ENCODE measurements at regions not wholly inside any gene's neighbourhood (a gene's known extent, or its start where the extent isn't known, plus 50 kb on each side); places are given as distances from the start of the nearest gene placed in this dataset.

DNA sequence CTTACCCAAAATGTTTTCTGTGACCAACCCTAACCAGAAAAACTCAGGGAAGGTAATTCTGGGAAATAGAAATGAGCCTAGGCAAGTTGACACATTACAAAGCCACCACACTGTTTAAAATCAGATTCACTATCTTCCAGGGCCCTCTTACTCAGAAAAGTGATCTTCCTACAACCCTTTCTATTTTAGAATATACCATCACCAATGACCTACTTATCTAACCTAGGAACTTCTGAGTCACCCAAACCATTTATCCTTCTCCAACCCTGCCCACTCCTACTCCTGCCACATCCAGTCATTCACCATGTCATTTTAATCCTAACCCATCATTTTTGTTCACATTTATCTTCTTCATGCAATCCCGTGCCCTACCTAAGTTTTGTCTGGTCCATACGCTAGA lies 89.9 kb downstream of the FTHL17 start:
- intact Hi-C loops (cut with DNase I, micrococcal nuclease) = no loop called here
- Mint-ChIP-seq H3K27ac (no peak overlapping the region), H3K9me3 (no peaks in the 10 kb centered on the region), H3K4me1 (ENCODE audit: low read depth) (no peaks in the 10 kb centered on the region), H3K27me3 (no peaks in the 10 kb centered on the region), H3K4me3 (no peak overlapping the region), H3K36me3 (ENCODE audit: low read depth) (no peaks in the 10 kb centered on the region)
- H3K9me3 ChIP-seq (ENCODE audit: control insufficient read depth in 1 of 2, insufficient read depth in 1 of 2, low read length in 2 of 2) = no peaks in the 10 kb centered on the region
- TF ChIP-seq, protein P1, sequence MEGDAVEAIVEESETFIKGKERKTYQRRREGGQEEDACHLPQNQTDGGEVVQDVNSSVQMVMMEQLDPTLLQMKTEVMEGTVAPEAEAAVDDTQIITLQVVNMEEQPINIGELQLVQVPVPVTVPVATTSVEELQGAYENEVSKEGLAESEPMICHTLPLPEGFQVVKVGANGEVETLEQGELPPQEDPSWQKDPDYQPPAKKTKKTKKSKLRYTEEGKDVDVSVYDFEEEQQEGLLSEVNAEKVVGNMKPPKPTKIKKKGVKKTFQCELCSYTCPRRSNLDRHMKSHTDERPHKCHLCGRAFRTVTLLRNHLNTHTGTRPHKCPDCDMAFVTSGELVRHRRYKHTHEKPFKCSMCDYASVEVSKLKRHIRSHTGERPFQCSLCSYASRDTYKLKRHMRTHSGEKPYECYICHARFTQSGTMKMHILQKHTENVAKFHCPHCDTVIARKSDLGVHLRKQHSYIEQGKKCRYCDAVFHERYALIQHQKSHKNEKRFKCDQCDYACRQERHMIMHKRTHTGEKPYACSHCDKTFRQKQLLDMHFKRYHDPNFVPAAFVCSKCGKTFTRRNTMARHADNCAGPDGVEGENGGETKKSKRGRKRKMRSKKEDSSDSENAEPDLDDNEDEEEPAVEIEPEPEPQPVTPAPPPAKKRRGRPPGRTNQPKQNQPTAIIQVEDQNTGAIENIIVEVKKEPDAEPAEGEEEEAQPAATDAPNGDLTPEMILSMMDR (IDR thresholded peaks at IDR 0.05) = no peak
- no peaks in the 10 kb centered on the region for H3K27me3 ChIP-seq (ENCODE audit: control insufficient read depth in 1 of 2, insufficient read depth in 2 of 2, low read length in 2 of 2)
- CTCF ChIA-PET = no interaction called here
- H3K27ac ChIP-seq (ENCODE audit: low read depth in 1 of 2, low read length in 2 of 2) = no peak overlapping the region
- no peak for DNase-seq
- no peak overlapping the region for H3K4me3 ChIP-seq (ENCODE audit: low read length)
- H3K4me1 ChIP-seq (ENCODE audit: insufficient read depth, low read length) = no peaks in the 10 kb centered on the region
- no peaks in the 10 kb centered on the region for H3K36me3 ChIP-seq (ENCODE audit: insufficient read depth, low read length)
- POLR2A ChIA-PET = no interaction called here
- no peak for ATAC-seq (ENCODE audit: poor library complexity)

DNA sequence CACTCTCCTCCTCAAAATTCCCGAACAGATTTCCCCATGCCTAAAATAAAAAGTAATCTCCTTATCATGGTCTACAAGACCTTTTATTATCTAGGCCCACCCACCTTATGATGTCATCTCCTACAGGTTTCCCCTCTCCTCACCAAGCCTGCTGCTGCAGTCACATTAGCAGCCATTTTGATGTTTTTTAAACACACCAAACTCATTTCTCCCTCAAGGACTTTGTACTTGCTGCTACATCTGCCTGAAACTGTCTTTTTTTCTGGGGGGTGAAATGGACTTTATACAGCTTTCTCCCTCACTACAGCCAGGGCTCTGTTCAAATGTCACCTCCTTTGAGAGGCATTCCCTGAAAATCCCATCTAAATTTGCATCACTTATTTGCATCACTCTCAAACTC lies 90.2 kb upstream of the TAB3 start:
- Mint-ChIP-seq H3K36me3 (ENCODE audit: low read depth) (no peaks in the 10 kb centered on the region), H3K4me1 (ENCODE audit: low read depth) (peaks cover 3% of the 10 kb centered on the region), H3K9me3 (no peaks in the 10 kb centered on the region), H3K27ac (no peak overlapping the region), H3K4me3 (no peak overlapping the region), H3K27me3 (no peaks in the 10 kb centered on the region)
- no peak overlapping the region for H3K4me3 ChIP-seq (ENCODE audit: low read length)
- no peaks in the 10 kb centered on the region for H3K4me1 ChIP-seq (ENCODE audit: insufficient read depth, low read length)
- TF ChIP-seq, protein P1 (IDR thresholded peaks at IDR 0.05) = no peak
- H3K9me3 ChIP-seq (ENCODE audit: control insufficient read depth in 1 of 2, insufficient read depth in 1 of 2, low read length in 2 of 2) = no peaks in the 10 kb centered on the region
- DNase-seq = no peak
- H3K36me3 ChIP-seq (ENCODE audit: insufficient read depth, low read length) = no peaks in the 10 kb centered on the region
- no peak overlapping the region for H3K27ac ChIP-seq (ENCODE audit: low read depth in 1 of 2, low read length in 2 of 2)
- CTCF ChIA-PET = interaction anchor here (0.6 kb wide), 1 partner anchor 15 kb away, joined by 3 read pairs; no protein-coding TSS in a partner anchor
- intact Hi-C loops (cut with DNase I, micrococcal nuclease) = no loop called here
- no peaks in the 10 kb centered on the region for H3K27me3 ChIP-seq (ENCODE audit: control insufficient read depth in 1 of 2, insufficient read depth in 2 of 2, low read length in 2 of 2)
- ATAC-seq (ENCODE audit: poor library complexity) = no peak
- POLR2A ChIA-PET = no interaction called here

DNA sequence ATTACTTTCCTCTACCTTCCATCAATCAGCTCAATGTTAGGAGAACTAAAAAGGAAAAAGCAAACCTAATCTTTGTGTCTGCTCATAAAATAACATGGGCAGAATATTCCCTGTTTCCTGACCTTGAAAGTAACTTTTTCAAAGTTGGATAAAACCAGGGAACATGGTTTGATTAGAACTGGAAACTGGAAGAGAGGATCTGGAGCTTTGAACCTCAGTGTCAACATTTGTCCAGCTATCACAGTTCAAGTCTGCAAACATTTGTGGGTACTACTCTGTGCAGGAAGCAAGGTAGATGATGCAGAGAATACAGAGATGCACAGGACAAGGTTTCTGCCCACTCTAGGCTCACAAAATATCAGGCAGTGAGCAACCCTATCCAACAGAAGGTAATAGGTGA lies 86.4 kb upstream of the TAB3 start:
- ChIA-PET CTCF (no interaction called here), POLR2A (no interaction called here)
- H3K9me3 ChIP-seq (ENCODE audit: control insufficient read depth in 1 of 2, insufficient read depth in 1 of 2, low read length in 2 of 2) = no peaks in the 10 kb centered on the region
- no peak overlapping the region for H3K4me3 Mint-ChIP-seq
- H3K4me3 ChIP-seq (ENCODE audit: low read length) = no peak overlapping the region
- peaks cover 18% of the 10 kb centered on the region for H3K4me1 Mint-ChIP-seq (ENCODE audit: low read depth)
- H3K27ac ChIP-seq (ENCODE audit: low read depth in 1 of 2, low read length in 2 of 2) = no peak overlapping the region
- H3K27me3 Mint-ChIP-seq = no peaks in the 10 kb centered on the region
- no peaks in the 10 kb centered on the region for H3K36me3 Mint-ChIP-seq (ENCODE audit: low read depth)
- no peaks in the 10 kb centered on the region for H3K9me3 Mint-ChIP-seq
- intact Hi-C loops (cut with DNase I, micrococcal nuclease) = no loop called here
- no peaks in the 10 kb centered on the region for H3K27me3 ChIP-seq (ENCODE audit: control insufficient read depth in 1 of 2, insufficient read depth in 2 of 2, low read length in 2 of 2)
- no peaks in the 10 kb centered on the region for H3K36me3 ChIP-seq (ENCODE audit: insufficient read depth, low read length)
- H3K4me1 ChIP-seq (ENCODE audit: insufficient read depth, low read length) = no peaks in the 10 kb centered on the region
- TF ChIP-seq, protein P1 (IDR thresholded peaks at IDR 0.05) = no peak
- no peak for DNase-seq
- H3K27ac Mint-ChIP-seq = no peak overlapping the region
- ATAC-seq (ENCODE audit: poor library complexity) = no peak
